Loucy (cell line): ENCODE measurements at regions not wholly inside any gene's neighbourhood (a gene's known extent, or its start where the extent isn't known, plus 50 kb on each side); places are given as distances from the start of the nearest gene placed in this dataset.
A peak's percentile ranks its signal among the peaks of the same experiment; 100 is the strongest.
"Not testable (repeated sequence)": the region's sequence is repeated elsewhere in the genome, so short reads cannot be mapped to it uniquely, and the experiment has no call there.

Experiments
- H2AFZ ChIP-seq: fragments of 200-600 bp; sonication (generic); 2 replicates; pipeline ENCODE4 v1.6.0; 2016; ENCODE audit warnings: antibody characterized with exemption, mild to moderate bottlenecking, low read length, moderate library complexity
- H3F3A ChIP-seq: fragments of 200-600 bp; 2 replicates; pipeline ENCODE4 v1.6.0; 2016; ENCODE audit warnings: antibody characterized with exemption, low read depth, mild to moderate bottlenecking
- H3K27me3 ChIP-seq: fragments of 200-600 bp; sonication (generic); 2 replicates; pipeline ENCODE4 v1.6.1; 2014; ENCODE audit warnings: low read length, mild to moderate bottlenecking; ENCODE audit not compliant: insufficient read depth, poor library complexity, severe bottlenecking
- H3K36me3 ChIP-seq: fragments of 200-600 bp; sonication (generic); 2 replicates; pipeline ENCODE4 v1.6.1; 2016; ENCODE audit warnings: low read length; ENCODE audit not compliant: insufficient read depth
- H3K4me1 ChIP-seq: fragments of 200-600 bp; sonication (generic); 2 replicates; pipeline ENCODE4 v1.5.1; 2014; ENCODE audit warnings: low read length, mild to moderate bottlenecking; ENCODE audit not compliant: insufficient read depth, poor library complexity, severe bottlenecking
- H3K4me2 ChIP-seq: fragments of 200-600 bp; sonication (generic); 2 replicates; pipeline ENCODE4 v1.6.0; 2014; ENCODE audit warnings: antibody characterized with exemption, low read length, low read depth, mild to moderate bottlenecking; ENCODE audit not compliant: poor library complexity, severe bottlenecking
- H3K4me3 ChIP-seq: fragments of 200-600 bp; sonication (generic); 2 replicates; pipeline ENCODE4 v1.5.1; 2014; ENCODE audit warnings: low read length, mild to moderate bottlenecking, mixed read lengths; ENCODE audit not compliant: poor library complexity, severe bottlenecking
- H3K79me2 ChIP-seq: fragments of 200-600 bp; sonication (generic); 2 replicates; pipeline ENCODE4 v1.6.1; 2014; ENCODE audit warnings: low read length; ENCODE audit not compliant: insufficient read depth
- H3K9ac ChIP-seq: fragments of 200-600 bp; sonication (generic); 2 replicates; pipeline ENCODE4 v1.6.0; 2014; ENCODE audit warnings: mild to moderate bottlenecking, low read depth, low read length, moderate library complexity; ENCODE audit not compliant: poor library complexity, severe bottlenecking
- H3K9me2 ChIP-seq: fragments of 200-600 bp; sonication (generic); replicated peaks from 2 replicates; pipeline ENCODE4 v1.6.1; 2016; ENCODE audit warnings: low read depth, low read length, mixed read lengths
- H3K9me3 ChIP-seq: fragments of 200-600 bp; sonication (generic); 2 replicates; pipeline ENCODE4 v1.6.1; 2014; ENCODE audit warnings: mild to moderate bottlenecking, antibody characterized with exemption, low read length, low read depth; ENCODE audit not compliant: insufficient read depth
- H4K20me1 ChIP-seq: fragments of 200-600 bp; sonication (generic); 2 replicates; pipeline ENCODE4 v1.6.0; 2014; ENCODE audit warnings: antibody characterized with exemption, low read length, mild to moderate bottlenecking; ENCODE audit not compliant: insufficient read depth, poor library complexity, severe bottlenecking
- CTCF ChIP-seq: fragments of 200-600 bp; sonication (generic); conservative IDR thresholded peaks from 2 replicates; pipeline ENCODE4 v1.5.1; 2014; ENCODE audit warnings: mild to moderate bottlenecking, antibody characterized with exemption, low read length
- EZH2phosphoT487 ChIP-seq: fragments of 200-600 bp; IDR thresholded peaks from 2 replicates; pipeline ENCODE4 v1.6.1; 2018; ENCODE audit warnings: antibody characterized with exemption, mild to moderate bottlenecking, moderate library complexity, borderline replicate concordance

GRCh38 chrX:30144971-30145731 lies 70.2 kb upstream of the MAGEB2 start:
- no peaks in the 10 kb centered on the region for H4K20me1 ChIP-seq
- H3K27me3 ChIP-seq = no peaks in the 10 kb centered on the region
- 0 out of 2 replicates have a peak, but pooled peaks cover 3% of the 10 kb centered on the region for H3F3A ChIP-seq
- no peaks in the 10 kb centered on the region for H3K9me3 ChIP-seq
- no peak overlapping the region for H3K9ac ChIP-seq
- H3K4me3 ChIP-seq = no peak overlapping the region
- peaks cover 15% of the 10 kb centered on the region for H3K4me1 ChIP-seq
- H2AFZ ChIP-seq = no peak overlapping the region
- TF ChIP-seq CTCF (no peak), EZH2phosphoT487 (no peak)
- H3K4me2 ChIP-seq = no peak overlapping the region
- no peaks in the 10 kb centered on the region for H3K9me2 ChIP-seq
- H3K36me3 ChIP-seq = no peaks in the 10 kb centered on the region
- no peaks in the 10 kb centered on the region for H3K79me2 ChIP-seq

DNA sequence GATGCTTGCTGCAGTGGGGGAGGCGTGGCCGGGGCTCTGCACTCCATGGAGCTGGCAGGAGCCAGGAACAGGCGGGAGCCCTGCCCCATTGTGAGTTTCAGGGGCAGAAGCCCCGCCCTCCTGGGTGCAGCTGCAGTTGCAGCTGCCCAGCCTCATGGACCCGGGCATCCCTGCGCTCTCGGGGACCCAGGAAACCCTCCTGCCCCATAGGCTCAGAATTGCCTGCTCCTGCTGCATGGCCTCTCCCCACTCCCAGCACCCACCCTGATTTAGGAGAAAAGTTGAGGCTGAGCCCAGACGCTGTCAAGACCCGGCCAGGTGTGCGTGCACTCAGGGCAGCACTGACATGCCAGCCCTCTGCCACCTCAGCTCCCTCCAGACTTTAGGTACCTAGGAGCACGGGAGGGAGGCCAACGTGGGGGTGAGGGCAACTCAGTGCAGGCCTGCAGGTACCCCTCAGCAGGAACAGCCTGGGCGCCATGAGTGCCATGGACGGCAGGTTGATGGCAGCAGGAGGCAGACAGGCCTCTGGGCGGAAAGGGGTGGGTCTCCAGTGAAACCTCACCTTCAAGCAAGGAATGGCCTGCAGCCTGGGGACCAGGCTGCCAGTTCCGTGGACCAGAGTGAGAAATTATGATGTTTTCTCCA lies 67.2 kb upstream of the MAGEB2 start:
- H4K20me1 ChIP-seq = no peaks in the 10 kb centered on the region
- no peaks in the 10 kb centered on the region for H3K9me3 ChIP-seq
- H3K9ac ChIP-seq = no peak overlapping the region
- H2AFZ ChIP-seq = no peak overlapping the region
- 0 out of 2 replicates have a peak, but pooled peaks cover 3% of the 10 kb centered on the region for H3F3A ChIP-seq
- no peaks in the 10 kb centered on the region for H3K27me3 ChIP-seq
- no peaks in the 10 kb centered on the region for H3K79me2 ChIP-seq
- TF ChIP-seq EZH2phosphoT487 (no peak), CTCF (no peak)
- H3K36me3 ChIP-seq = no peaks in the 10 kb centered on the region
- H3K4me1 ChIP-seq = peaks cover 39% of the 10 kb centered on the region
- peak overlapping the region; percentile 48 for H3K4me2 ChIP-seq
- H3K9me2 ChIP-seq = no peaks in the 10 kb centered on the region
- peak overlapping the region; percentile 37 for H3K4me3 ChIP-seq

- H3K27me3 ChIP-seq, H3K9me2 ChIP-seq, H4K20me1 ChIP-seq, H3K79me2 ChIP-seq, H3F3A ChIP-seq, H3K36me3 ChIP-seq, H2AFZ ChIP-seq, H3K4me3 ChIP-seq, H3K9me3 ChIP-seq: not testable (repeated sequence)
- H3K9ac ChIP-seq = peak overlapping the region; percentile 24
- peaks cover 40% of the 10 kb centered on the region for H3K4me1 ChIP-seq
- H3K4me2 ChIP-seq = peak overlapping the region; percentile 48
Observed at GRCh38 chrX:30149206-30149605, 66.2 kb upstream of the MAGEB2 start.
